ENCODE measurements at regions not wholly inside any gene's neighbourhood (a gene's known extent, or its start where the extent isn't known, plus 50 kb on each side); places are given as distances from the start of the nearest gene placed in this dataset.

- TF ChIP-seq CTCF (IDR thresholded peaks at IDR 0.05; ENCODE audit: extremely low read depth in 1 of 2, insufficient read depth in 1 of 2, low read depth in 1 of 2, low read length in 2 of 2): no peak
- TF ChIP-seq POLR2AphosphoS5 (IDR thresholded peaks at IDR 0.05; ENCODE audit: insufficient read depth, low read depth, low read length): no peak
- TF ChIP-seq JUN (IDR thresholded peaks at IDR 0.05; ENCODE audit: borderline replicate concordance, insufficient read depth, insufficient read length, low read depth): no peak
- no peak for TF ChIP-seq MYC (IDR thresholded peaks at IDR 0.05; ENCODE audit: low read depth, low read length)
- TF ChIP-seq POLR2A (IDR thresholded peaks at IDR 0.05; ENCODE audit: low read depth, low read length): no peak
- TF ChIP-seq GATA2 (IDR thresholded peaks at IDR 0.05; ENCODE audit: insufficient read depth, insufficient read length, low read depth, low read length): no peak
Measured at GRCh38 chr14:101078892-101079221, 175.3 kb upstream of the RTL1 start.

All from endothelial cell of umbilical vein (primary cell).